NCI-H1436 treated with DMSO at 0.1 percent for 48 hours (cell line): ENCODE measurements at regions not wholly inside any gene's neighbourhood (a gene's known extent, or its start where the extent isn't known, plus 50 kb on each side); places are given as distances from the start of the nearest gene placed in this dataset.

ENCODE experiments used
- DNase-seq: peaks from one replicate; lab custom pipeline; 2025; lab: John Stamatoyannopoulos, UW

DNA sequence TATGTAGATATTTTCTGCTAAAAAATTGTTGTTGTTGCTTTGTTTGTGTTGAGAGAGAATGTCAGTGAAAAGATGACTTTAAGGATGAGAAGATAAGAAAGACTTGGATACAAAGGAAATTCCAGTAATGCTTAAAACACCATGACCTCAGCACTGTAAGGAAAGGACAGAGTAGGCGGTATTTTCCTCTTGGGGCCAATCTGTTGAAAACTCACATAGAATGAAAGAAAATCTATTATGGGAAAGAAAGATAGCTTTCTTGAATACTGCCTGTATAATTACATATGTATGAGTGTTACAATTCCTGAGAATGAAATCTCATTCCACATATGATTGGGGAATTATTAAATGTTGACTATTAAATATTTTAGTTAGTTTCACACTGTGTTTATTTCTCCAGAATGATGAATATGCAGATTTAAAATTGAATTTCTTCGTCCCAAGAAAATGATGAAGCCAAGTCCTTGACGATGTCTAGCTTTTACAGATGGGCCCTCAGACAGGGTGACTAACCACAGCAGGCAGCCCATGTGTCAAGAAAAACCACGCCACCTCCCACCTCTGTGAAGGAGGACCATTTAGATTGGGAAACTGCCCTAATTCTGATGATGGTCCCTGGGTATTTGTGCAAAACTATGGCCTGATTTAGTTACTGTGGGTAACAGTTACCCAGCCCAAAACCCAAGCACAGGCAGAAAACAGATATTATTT is 49.7 kb upstream of the LMO4 start:
- DNase-seq = no peak
